NCI-H1930 (cell line): ENCODE measurements at regions not wholly inside any gene's neighbourhood (a gene's known extent, or its start where the extent isn't known, plus 50 kb on each side); places are given as distances from the start of the nearest gene placed in this dataset.

Experiments
- DNase-seq, 2 experiments: peaks; one replicate each; lab custom pipeline; 2025; lab: John Stamatoyannopoulos, UW

DNA sequence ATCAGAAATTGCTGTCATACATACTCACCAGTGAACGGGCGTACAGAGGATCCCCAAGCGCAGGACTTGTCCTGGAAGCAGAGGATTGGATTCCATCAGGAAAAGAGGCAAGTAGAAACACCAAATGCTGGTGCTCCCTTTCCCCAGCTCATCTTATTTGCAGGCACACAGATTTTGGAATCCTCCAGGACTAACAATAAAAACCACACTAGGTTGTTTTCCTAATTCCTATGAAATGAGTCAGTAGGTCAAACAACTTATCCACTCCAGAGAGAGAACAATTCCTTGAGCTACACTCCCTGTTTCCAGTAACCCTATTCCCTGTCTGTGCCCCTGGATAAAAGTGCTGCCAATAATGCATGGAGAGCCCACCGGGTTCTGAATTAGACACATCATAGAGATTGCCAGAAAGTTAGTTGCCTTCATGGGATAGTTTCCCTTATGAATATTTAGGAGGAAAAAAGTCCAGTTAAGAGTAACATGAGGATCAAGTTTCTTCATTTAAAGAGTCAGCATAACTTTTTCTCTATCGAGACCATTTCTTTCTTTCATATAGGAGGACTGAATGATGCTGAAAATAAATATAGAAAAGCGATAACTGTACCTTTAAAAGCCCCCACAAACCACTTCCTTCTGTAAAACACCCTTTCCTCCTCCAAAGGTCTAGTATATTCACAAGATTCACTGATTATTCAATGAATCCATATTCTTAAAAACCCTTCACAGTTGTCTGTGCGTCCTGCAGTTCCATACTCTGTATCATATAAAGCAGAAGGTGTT lies 178.3 kb upstream of the KLF14 start:
- DNase-seq, result no peak

DNA sequence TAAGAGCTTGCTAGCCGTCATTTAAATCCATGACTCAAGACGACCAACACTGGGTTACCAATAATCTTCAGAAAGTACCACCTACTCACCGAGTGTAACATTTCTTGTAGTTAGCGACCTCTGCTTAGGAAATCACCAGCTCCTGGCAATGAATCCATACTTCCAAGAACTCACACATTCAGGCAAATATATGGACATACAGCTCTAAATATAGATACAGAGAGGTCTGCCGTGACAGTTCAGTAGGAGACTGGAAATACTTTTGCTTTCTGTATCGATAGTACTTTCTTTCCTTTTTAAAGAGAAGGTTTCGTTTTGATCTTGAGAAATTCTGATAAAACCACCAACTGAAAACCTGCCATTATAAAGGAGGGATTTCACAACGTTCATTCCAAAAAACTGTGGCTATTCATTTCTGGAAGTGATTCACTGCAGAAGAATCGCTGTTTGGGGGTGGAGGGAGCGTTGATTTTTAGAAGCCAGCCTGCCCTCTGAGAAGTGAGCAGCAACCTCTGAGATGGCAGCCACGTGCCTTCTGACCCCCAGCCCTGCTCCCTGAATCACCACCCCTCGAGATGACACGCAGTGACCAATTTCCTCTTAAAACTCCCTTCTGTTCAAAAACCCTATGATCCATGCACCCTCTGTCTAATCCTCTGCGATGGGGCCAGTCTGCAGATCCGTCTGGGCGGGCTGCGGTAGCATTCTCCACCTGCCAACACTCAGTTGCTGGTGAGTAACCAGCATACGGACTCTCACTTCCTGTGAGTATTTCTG lies 179.0 kb upstream of the KLF14 start:
- no peak for DNase-seq

DNA sequence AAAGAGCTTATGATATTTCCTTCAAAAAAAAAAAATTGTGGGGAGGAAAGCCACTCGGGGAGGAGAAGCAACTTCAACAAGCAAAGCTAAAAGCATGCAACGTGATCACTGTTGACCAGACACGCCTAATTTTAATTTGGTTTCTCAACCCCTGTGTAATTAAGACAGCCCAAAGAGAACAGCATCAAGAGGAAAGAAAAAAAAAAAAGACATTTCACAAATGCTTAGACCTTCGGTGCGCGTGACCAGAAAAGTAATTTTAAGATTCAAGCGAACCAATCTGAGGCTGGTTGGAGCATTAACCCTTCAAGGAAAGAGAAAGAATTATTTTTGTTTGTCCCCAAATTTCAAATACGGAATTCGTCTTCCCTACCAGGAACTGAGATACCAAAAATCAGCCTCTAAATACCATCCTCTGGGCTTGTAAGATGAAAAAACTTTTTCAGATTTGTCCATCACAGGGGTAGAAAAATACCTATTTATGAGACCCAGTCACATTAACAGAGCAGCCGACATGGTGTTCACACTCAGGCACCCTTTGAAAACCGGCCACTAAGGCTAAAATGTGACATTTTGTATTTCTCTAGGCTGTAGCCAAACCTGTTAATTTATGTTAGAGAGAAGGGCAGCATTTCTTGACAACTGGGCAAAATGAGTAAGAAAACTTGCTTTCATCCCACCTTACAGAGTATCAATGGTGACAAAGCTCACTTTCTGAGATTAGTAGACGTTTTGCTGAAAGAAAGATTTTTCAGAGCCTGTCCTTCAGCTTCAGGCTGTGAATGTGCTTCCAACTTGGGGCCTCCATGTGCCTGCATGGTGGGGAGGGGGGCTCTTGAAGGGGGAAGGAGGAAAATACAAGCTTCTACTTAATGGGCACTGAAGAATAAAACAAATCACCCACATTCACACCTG lies 179.9 kb upstream of the KLF14 start:
- DNase-seq, result no peak

DNA sequence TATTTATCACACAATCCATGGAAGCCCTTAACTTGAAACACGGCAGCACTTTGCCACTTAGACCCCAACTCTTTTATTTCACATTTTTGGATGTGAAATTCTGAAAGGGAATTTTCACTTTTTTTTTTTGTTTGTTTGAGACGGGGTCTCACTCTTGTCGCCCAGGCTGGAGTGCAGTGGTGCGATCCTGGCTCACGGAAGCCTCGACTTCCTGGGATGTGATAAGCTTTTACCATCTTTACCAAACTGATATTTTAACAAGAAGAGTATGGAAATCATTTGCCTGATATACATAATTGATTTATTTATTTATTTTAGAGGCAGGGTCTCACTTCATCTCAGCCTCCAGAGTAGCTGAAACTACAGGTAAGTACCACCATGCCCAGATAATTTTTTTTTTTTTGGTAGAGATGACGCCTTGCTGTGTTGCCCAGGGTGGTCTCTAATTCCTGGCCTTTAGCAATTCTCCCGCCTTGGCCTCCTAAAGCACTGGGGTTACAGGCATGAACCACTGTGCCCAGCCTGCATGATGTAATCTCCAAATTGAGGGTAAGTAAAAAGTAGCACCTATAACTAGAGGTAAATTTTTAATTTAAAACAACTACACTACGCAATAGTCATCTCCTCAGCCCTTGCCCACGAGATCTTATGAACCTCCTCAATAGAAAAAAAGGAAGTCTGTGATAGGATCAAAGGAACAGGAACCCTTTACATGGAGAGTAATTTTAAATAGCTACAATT lies 180.7 kb upstream of the KLF14 start:
- no peak for DNase-seq

DNA sequence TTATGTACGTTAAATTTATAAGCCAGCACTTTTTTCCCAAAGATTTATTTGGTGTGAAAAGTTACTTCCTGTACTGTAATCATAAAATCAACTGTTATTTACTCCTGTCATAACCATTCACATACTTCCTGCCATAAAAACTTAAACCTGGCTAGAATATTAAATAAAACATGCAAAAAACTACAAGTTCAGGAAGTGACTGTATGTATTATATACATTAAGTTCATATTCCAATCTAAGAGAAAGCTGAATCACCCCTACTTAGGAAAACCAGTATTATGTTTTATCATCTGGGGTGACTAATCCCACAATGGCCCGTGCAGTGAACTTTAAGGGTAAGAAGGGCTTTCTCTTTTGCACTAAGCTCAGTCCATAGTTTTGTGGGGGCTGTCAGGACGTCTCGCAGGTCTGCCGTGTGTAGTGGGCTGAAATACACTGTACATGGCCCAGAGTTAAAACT lies 183.7 kb upstream of the KLF14 start:
- no peak for DNase-seq

DNA sequence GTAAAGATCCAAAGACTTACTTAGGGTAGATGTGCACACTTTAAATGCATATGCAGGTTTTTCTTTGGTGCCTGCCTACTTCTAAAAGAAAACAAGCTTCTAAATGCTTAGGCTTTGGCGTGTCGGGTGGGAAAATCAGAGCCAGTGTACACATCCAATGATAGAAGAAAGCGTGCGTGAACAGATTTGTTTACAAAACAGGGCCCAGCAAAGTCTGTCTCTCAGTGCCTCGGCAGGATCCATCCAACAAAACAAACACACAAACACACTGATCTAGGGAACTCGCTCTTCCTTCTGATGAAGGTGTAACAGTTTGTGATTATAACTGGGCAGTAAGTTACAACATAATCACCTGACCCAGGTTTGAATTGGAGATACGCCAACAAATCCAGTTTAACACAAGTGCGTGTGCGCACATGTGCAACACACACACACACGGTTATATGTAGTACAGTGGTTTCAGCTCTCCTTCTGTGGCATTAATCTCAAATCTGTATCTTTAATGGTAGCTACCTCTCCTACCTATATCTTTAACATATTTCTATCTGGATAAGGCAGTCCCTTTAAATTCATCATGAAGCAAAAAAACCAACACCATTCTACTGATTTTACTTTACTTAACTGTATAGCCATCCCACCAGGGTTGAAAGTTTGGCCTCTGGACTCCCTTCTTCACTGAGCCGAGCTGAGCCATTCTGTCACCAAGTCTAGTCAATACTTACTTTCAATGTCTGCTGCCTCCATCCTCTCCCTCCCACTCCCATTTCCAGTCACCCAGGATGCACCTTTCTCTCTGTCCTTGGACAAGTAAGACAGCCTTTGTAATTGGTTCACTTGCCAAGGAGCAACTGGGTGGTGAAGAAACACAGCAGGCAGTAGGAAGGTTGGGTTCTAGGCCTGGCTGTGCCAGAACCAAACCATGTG lies 184.4 kb upstream of the KLF14 start:
- no peak for DNase-seq

- DNase-seq, result no peak
Measured at GRCh38 chr7:130919316-130920103, 185.5 kb upstream of the KLF14 start.

- no peak for DNase-seq
Measured at GRCh38 chr7:130920122-130920521, 186.1 kb upstream of the KLF14 start.

DNA sequence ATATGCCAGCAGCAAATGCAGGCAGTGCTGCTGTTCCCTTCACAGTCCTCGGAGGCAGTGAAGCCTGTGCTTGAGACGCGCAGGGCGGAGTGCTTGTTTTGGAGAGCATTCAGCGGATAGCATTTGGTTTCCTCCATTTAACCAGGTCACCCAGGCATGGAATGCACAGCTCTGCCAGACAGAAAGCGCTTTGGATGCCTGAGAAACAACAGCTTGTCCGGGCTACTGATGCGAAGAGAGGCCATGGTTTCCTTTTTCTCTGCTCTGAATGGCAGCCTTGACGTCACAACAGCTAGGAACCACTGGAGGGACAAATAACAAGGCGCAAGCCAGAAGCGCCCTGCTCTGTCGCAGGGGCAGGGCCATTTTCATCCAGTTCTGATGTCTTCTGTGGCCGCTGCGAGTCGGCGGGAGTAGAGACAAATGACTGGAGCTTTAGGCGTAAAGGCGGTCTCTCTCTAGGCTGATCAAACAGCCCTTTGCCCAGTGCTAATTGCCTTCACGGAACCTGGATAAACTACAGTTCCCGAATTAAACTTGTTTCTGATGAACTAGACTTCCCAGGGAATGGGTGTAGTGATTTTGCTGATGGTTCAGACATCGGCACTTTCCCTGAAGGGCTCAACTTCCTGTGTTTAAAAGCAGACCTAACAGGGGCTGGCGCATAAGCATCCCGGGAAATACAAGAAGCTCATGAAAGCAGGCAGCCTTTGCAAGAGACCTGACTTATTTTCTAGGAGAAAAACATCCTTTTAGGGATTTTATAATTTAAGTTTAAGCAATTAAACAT lies 187.6 kb upstream of the KLF14 start:
- DNase-seq, result no peak

GRCh38 chr7:130922206-130923112 lies 188.5 kb upstream of the KLF14 start:
- DNase-seq, result no peak

- DNase-seq, result no peak
Measured at GRCh38 chr7:130923365-130923764, 189.4 kb upstream of the KLF14 start.

GRCh38 chr7:130923930-130924329 lies 189.9 kb upstream of the KLF14 start:
- DNase-seq, result no peak

GRCh38 chr7:130925136-130925794 lies 191.3 kb upstream of the KLF14 start:
- no peak for DNase-seq

DNA sequence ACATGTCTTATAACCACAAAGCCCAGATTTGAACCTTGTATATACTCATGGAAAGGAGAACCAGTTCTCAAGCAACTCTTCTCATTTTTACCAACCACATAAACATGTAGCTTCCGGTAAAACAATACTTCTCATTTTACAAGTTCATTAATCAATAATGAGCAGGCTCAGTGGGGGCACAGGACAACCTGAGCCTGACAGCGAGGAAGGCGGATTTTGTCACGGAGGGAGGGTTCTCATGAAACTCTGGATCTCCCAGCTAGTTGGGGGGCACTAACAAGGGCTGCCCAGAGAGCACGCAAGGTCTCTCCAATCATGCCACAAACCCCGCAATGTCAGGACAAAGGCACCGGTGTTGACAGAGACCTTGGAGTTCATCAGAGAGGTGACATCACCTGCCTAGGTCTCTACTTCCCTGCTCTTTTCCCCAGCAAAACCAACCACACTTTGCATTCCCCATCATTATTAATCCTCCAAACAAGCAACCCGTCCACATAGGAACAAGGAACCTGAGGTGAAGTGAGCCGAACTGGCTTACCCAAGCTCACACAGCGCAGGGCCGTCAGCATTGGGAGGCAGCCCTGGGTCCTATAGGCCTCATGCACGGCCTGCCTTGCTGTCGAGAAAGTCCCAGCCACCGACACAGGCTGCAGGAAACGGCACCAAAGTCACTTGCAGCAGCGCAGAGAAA lies 192.1 kb upstream of the KLF14 start:
- DNase-seq, result no peak

- DNase-seq, result no peak
Measured at GRCh38 chr7:130927062-130927461, 193.1 kb upstream of the KLF14 start.

- no peak for DNase-seq
Measured at GRCh38 chr7:130927564-130927963, 193.6 kb upstream of the KLF14 start.
